ENCODE measurements at regions not wholly inside any gene's neighbourhood (a gene's known extent, or its start where the extent isn't known, plus 50 kb on each side); places are given as distances from the start of the nearest gene placed in this dataset.
"Not testable (repeated sequence)": the region's sequence is repeated elsewhere in the genome, so short reads cannot be mapped to it uniquely, and the experiment has no call there.

DNA sequence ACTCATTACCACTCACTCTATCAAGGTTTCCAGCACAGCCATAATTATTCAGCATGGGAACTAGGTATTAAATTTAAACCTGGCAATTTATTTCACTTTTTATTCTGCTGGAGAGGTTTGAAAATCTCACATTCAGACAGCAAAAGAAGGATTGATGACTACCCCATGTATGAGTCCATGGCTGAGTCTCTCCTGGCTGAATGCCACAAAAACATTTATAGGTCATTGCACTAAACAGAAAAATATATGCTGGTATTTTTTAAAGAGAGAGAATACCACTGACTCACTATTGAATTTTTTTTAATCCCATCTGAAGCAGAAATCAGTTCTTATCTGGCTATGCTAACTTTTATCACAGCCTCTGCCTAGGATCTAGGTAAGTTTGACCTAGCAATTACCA lies 336.3 kb downstream of the PPP1R3A start:
- ATAC-seq, result no peak

- not testable (repeated sequence) for ATAC-seq
Observed at GRCh38 chr7:113563257-113563656, 355.6 kb downstream of the PPP1R3A start.

DNA sequence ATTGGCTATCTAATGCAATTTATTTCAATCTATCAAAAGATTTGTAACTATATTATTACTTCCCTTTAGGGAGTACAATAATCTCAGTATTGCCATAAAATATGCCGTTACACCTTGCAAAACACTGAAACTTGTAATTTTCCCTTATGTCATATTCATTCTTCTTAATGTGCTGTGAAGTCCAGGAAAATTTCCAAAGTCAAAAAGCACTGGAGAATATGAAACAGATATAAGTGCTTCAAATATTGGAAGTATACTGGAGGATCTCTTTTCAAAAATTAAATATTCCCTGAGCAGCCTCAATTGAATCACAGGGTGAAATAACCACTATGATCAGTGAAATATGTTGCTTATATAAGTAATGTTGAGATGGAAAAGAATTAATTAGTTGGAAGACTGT lies 356.0 kb downstream of the PPP1R3A start:
- ATAC-seq, result no peak

DNA sequence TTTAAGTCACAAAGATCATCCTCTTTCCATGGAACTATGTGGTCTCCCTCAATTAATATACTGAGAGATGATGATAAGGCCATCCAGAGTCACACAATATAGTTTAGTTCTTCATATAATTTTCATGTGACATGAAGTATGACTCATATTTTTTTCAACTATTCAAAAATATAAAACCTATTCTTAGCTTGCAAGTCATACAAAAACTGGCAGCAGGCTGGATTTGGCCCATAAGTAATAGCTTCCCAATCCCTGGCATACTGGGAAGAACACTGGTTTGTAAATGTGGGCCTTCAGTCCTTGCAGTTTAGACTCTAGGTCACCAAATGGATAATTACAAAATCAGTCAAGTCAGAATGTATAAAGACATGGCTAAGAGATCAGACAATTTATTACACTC lies 356.6 kb downstream of the PPP1R3A start:
- no peak for ATAC-seq

DNA sequence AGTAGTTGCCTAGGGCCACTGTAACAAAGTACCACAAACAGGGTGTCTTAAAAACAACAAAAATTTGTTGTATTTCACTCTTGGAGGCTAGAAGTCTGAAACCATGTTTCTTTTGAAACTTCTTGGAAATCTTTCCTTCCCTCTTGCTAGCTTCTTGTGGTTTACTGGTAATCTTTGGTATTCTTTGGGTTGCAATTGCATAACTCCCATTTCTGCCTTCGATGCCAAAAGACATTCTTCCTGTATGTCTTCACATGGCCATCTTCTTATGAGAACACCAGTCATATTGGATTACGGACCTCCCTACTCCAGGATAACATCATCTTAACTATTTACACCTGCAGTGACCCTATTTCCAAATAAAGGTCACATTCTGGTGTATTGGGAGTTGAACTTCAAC lies 357.4 kb downstream of the PPP1R3A start:
- no peak for ATAC-seq

DNA sequence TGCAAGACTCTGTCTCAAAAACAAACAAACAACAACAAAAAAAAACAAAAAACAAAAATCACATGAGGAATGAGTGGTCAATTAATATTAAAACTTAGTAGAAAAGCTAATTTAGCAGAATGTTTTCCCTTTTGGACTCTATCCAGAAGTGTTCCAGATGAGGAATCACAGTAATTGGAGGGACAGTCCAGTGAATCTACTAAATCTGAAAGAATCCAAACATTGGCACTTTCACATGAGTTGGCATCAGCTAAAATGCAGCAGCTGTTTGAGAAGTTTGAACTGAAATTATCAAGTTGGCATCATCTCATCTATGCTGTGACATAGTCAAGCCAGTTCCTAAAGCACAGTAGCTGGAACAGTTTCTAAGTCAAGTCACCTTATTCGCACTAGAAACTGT lies 367.8 kb downstream of the PPP1R3A start:
- no peak for ATAC-seq

DNA sequence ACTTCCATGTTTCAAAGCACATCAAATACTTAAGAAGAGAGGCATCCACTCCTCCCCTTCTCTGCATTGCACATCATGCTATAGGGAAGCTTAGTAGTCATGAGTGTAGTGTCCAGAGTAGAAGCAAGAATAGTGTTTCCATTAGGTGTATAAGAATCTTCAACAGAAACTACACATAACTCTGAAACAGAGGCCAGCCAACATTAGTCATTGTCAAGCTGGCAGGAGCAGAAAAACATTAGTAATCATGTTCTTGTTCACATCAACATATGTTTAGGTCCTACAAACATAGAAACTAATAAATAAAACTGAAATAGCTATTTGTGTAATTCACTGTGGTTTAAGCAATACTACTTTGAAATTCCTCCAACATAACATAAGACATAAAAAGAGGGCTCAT lies 370.2 kb downstream of the PPP1R3A start:
- no peak for ATAC-seq

- ATAC-seq, result no peak
Observed at GRCh38 chr7:113548137-113548536, 370.7 kb downstream of the PPP1R3A start.

GRCh38 chr7:113521468-113521867 lies 397.3 kb downstream of the PPP1R3A start:
- no peak for ATAC-seq

- no peak for ATAC-seq
Observed at GRCh38 chr7:113519472-113519871, 399.3 kb downstream of the PPP1R3A start.

- ATAC-seq, result no peak
Observed at GRCh38 chr7:113504691-113505090, 386.3 kb upstream of the SMIM30 start.

DNA sequence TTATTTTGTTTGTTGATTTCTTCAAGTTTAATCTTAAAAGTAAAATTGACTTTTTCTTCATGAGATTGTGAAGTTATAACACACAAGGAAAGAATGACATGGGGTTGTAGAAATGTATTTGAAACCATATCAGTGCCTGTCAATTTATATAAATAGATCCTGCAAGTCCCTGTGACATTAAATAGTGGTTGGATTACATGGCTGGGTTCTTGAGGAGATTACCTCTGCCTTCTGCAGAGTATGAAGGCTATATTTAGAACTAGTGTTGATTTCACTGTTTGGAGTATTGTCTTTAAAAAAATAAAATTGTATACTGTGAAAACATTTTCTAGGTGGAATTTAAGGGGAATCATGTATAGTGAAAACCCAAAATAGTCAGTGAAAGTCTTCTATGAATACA lies 385.8 kb upstream of the SMIM30 start:
- no peak for ATAC-seq

GRCh38 chr7:113496586-113496985 lies 378.2 kb upstream of the SMIM30 start:
- not testable (repeated sequence) for ATAC-seq

DNA sequence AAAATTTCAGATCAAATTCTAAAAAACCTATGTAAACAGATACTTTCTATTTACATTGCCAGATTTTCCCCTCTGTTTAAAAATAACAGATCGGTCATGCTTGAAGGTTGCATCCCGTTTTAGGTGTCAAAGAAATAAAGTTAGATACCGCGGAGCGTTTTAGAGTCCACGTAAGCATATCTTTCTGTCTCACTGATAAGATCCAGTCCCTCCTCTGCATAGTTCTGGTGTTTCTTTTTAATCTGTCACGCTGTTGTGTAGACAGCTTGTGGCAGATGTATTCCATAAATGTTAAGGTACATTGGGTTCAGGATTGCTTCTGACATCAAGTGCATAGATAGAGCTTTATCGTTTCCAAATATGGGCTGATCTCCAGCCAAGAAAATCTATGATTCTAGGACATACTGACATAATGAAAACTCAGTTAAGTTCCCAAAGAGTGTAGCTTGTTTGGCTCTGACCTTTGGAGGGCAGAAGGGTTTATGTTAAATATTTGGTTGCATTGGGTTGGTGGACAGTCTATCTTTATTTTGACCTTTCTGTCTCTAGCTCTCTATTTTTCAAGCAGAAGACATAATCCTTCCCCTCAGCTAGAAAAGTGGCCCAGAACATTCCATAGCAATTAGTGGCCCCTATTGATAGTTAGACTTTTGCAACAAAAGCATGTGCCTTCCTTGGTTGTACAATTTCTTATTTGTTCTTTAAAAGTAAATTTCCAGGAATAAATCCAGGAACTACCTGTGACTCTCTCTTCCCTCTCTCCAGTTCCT lies 376.6 kb upstream of the SMIM30 start:
- not testable (repeated sequence) for ATAC-seq

DNA sequence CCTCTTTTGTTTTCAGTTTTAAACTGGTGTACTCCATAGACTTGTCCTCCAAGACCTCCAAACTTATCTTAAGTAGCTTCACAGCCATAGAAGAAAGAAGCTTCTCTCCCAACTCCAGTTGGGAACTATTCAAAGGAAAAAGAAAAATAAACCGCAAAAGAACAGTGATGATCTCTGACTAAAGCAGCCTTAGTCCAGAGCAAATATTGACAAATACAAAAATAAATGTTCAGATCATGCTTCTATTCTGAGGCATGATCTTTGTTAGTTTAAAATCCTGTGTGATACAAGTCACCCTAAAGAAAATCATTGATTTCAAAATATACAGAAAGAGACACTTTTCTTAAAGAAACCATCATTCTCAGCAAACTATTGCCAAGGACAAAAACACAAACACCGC lies 373.0 kb upstream of the SMIM30 start:
- ATAC-seq, result no peak

DNA sequence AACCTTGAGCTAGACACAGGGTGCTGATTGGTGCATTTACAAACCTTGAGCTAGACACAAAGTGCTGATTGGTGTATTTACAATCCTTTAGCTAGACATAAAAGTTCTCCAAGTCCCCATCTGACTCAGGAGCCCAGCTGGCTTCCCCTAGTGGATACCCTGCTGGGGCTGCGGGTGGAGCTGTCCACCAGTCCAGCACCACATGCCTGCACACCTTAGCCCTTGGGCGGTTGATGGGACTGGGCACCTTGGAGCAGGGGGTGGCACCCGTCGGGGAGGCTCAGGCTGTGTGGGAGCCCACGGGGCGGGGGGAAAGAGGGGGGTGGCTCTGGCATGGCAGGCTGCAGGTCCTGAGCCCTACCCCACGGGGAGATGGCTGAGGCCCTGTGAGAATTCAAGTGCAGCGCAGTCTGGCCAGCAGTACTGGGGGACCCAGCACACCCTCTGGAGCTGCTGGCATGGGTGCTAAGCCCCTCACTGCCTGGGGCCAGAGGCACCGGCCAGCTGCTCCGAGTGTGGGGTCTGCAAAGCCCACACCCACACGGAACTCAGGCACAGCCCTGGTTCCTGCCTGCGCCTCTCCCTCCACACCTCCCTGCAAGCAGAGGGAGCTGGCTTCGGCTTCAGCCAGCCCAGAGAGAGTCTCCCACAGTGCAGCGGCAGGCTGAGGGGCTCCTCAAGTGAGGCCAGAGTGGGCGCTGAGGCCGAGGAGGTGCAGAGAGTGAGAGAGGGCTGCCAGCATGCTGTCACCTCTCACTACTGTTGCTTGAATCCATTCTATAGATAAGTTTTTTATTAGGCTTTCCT lies 369.8 kb upstream of the SMIM30 start:
- no peak for ATAC-seq

DNA sequence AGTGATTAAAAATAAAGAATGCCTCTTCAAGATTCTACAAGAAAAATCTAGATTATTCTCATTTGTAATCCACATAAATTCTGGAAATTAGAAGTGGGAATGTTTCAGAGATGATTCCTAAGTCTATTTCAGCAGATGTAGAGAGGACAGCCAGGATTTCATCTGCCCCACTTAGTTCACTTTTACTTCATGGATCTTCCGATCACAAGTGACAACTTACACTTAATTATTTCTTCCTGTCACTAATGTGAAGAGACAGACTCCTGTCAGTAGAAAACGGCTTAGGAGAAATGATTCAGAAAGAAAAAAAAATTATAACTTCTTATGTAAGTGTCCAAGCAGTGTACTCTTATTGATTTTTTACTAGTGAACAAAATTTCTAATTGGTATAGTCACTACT lies 368.2 kb upstream of the SMIM30 start:
- no peak for ATAC-seq

- ATAC-seq, result no peak
Observed at GRCh38 chr7:113483657-113484056, 365.3 kb upstream of the SMIM30 start.

- no peak for ATAC-seq
Observed at GRCh38 chr7:113480537-113480936, 362.2 kb upstream of the SMIM30 start.

- no peak for ATAC-seq
Observed at GRCh38 chr7:113464096-113464855, 345.9 kb upstream of the SMIM30 start.

- no peak for ATAC-seq
Observed at GRCh38 chr7:113460067-113460466, 341.7 kb upstream of the SMIM30 start.

GRCh38 chr7:113456533-113456932 lies 338.2 kb upstream of the SMIM30 start:
- no peak for ATAC-seq

GRCh38 chr7:113454597-113455169 lies 336.3 kb upstream of the SMIM30 start:
- no peak for ATAC-seq
